ENCODE measurements at regions not wholly inside any gene's neighbourhood (a gene's known extent, or its start where the extent isn't known, plus 50 kb on each side); places are given as distances from the start of the nearest gene placed in this dataset.

- Histone ChIP-seq H3K9ac (ENCODE audit: extremely low read depth, low read length, poor library complexity, severe bottlenecking) (no peak overlapping the region), H3K27me3 (ENCODE audit: control insufficient read depth, insufficient read depth, low read length, poor library complexity, severe bottlenecking) (peaks cover 67% of the 10 kb centered on the region), H3K27ac (ENCODE audit: low read depth, low read length) (no peak overlapping the region), H3K4me1 (ENCODE audit: control insufficient read depth, insufficient read depth, low read length) (no peaks in the 10 kb centered on the region), H3K36me3 (ENCODE audit: control insufficient read depth, insufficient read depth, low read length) (no peaks in the 10 kb centered on the region), H3K4me3 (ENCODE audit: low read length) (no peak overlapping the region), H3K9me3 (ENCODE audit: control insufficient read depth, low read length) (no peaks in the 10 kb centered on the region)
- DNase-seq = no peak
- Mint-ChIP-seq H3K4me1 (peaks cover 4% of the 10 kb centered on the region), H3K4me3 (no peak overlapping the region), H3K9me3 (no peaks in the 10 kb centered on the region), H3K27ac (no peak overlapping the region), H3K27me3 (ENCODE audit: insufficient read depth) (peaks cover 86% of the 10 kb centered on the region), H3K36me3 (ENCODE audit: low read depth) (no peaks in the 10 kb centered on the region)
- TF ChIP-seq CTCF (conservative IDR thresholded peaks at IDR 0.05) = no peak
Measured at GRCh38 chr11:36953976-36954375, 355.9 kb upstream of the RAG2 start.

- no peaks in the 10 kb centered on the region for H3K36me3 ChIP-seq (ENCODE audit: control insufficient read depth, insufficient read depth, low read length)
- peaks cover 43% of the 10 kb centered on the region for H3K27me3 ChIP-seq (ENCODE audit: control insufficient read depth, insufficient read depth, low read length, poor library complexity, severe bottlenecking)
- no peak overlapping the region for H3K27ac ChIP-seq (ENCODE audit: low read depth, low read length)
- Mint-ChIP-seq H3K27ac (no peak overlapping the region), H3K27me3 (ENCODE audit: insufficient read depth) (peaks cover 59% of the 10 kb centered on the region), H3K4me1 (peaks cover 7% of the 10 kb centered on the region), H3K9me3 (no peaks in the 10 kb centered on the region), H3K4me3 (no peak overlapping the region), H3K36me3 (ENCODE audit: low read depth) (no peaks in the 10 kb centered on the region)
- DNase-seq = no peak
- no peaks in the 10 kb centered on the region for H3K9me3 ChIP-seq (ENCODE audit: control insufficient read depth, low read length)
- H3K4me3 ChIP-seq (ENCODE audit: low read length) = no peak overlapping the region
- H3K4me1 ChIP-seq (ENCODE audit: control insufficient read depth, insufficient read depth, low read length) = no peaks in the 10 kb centered on the region
- no peak overlapping the region for H3K9ac ChIP-seq (ENCODE audit: extremely low read depth, low read length, poor library complexity, severe bottlenecking)
- 76 to 90% methylated on average over 6 to 7 of the region's 7 CpGs for WGBS, 2 experiments (ENCODE audit: insufficient coverage in 1 of 2, insufficient read length in 1 of 2)
- TF ChIP-seq CTCF (conservative IDR thresholded peaks at IDR 0.05) = no peak
Measured at GRCh38 chr11:36948460-36949127, 350.6 kb upstream of the RAG2 start.

GRCh38 chr11:36945384-36945783, 347.3 kb upstream of the RAG2 start:
- H3K4me3 Mint-ChIP-seq = no peak overlapping the region
- no peaks in the 10 kb centered on the region for H3K9me3 Mint-ChIP-seq
- DNase-seq = no peak
- Histone ChIP-seq H3K4me3 (ENCODE audit: low read length) (no peak overlapping the region), H3K9ac (ENCODE audit: extremely low read depth, low read length, poor library complexity, severe bottlenecking) (no peak overlapping the region), H3K9me3 (ENCODE audit: control insufficient read depth, low read length) (no peaks in the 10 kb centered on the region), H3K27me3 (ENCODE audit: control insufficient read depth, insufficient read depth, low read length, poor library complexity, severe bottlenecking) (peaks cover 57% of the 10 kb centered on the region), H3K27ac (ENCODE audit: low read depth, low read length) (no peak overlapping the region), H3K4me1 (ENCODE audit: control insufficient read depth, insufficient read depth, low read length) (no peaks in the 10 kb centered on the region), H3K36me3 (ENCODE audit: control insufficient read depth, insufficient read depth, low read length) (no peaks in the 10 kb centered on the region)
- WGBS, 2 experiments (ENCODE audit: insufficient coverage in 1 of 2, insufficient read length in 1 of 2) = 58% methylated on average over 3 of the region's 3 CpGs; no CpG with 5 or more reads in 1 of the 2 experiments
- no peaks in the 10 kb centered on the region for H3K36me3 Mint-ChIP-seq (ENCODE audit: low read depth)
- H3K27me3 Mint-ChIP-seq (ENCODE audit: insufficient read depth) = peaks cover 39% of the 10 kb centered on the region
- peaks cover 7% of the 10 kb centered on the region for H3K4me1 Mint-ChIP-seq
- H3K27ac Mint-ChIP-seq = no peak overlapping the region
- TF ChIP-seq CTCF (conservative IDR thresholded peaks at IDR 0.05) = peak; percentile 67
